Fibroblast of lung (primary cell): ENCODE measurements at regions not wholly inside any gene's neighbourhood (a gene's known extent, or its start where the extent isn't known, plus 50 kb on each side); places are given as distances from the start of the nearest gene placed in this dataset.
"Not testable (repeated sequence)": the region's sequence is repeated elsewhere in the genome, so short reads cannot be mapped to it uniquely, and the experiment has no call there.

Experiments
- EZH2 ChIP-seq: IDR thresholded peaks from 2 replicates; pipeline ENCODE4 v1.5.1; 2012; ENCODE audit warnings: low read length, control low read depth, mild to moderate bottlenecking; ENCODE audit errors: missing control alignments
- TF ChIP-seq, protein P1 (sequence below), 2 donors: IDR thresholded peaks in 1 of 2; conservative IDR thresholded peaks in 1 of 2; 1 replicate in 1 of 2; 2 replicates in 1 of 2; pipeline ENCODE4 v1.5.1; 2011 to 2012; ENCODE audit warnings: low read length in 2 of 2, control low read depth in 1 of 2, inconsistent platforms in 1 of 2, low read depth in 1 of 2, mild to moderate bottlenecking in 1 of 2

DNA sequence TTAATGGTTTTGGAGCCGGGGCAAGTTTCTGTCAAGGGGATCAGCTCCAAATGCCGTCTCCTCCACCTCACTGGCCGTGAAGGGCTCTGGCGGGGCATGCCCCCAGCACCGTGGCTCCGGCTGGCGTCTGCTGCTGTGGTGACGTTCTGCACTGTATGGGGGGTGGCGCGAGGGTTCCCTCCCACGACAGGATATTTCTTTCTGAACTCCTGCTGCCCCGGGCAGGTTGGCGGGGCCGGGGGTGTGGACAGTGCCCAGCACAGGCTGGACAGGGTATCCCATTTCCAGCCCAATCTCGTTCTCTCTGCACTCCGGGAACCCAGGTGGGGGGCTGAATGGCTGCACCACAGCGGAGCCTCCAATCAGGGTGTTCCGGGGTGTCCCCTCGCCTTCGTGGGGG is 201.6 kb downstream of the BANP start:
- TF ChIP-seq, protein P1, sequence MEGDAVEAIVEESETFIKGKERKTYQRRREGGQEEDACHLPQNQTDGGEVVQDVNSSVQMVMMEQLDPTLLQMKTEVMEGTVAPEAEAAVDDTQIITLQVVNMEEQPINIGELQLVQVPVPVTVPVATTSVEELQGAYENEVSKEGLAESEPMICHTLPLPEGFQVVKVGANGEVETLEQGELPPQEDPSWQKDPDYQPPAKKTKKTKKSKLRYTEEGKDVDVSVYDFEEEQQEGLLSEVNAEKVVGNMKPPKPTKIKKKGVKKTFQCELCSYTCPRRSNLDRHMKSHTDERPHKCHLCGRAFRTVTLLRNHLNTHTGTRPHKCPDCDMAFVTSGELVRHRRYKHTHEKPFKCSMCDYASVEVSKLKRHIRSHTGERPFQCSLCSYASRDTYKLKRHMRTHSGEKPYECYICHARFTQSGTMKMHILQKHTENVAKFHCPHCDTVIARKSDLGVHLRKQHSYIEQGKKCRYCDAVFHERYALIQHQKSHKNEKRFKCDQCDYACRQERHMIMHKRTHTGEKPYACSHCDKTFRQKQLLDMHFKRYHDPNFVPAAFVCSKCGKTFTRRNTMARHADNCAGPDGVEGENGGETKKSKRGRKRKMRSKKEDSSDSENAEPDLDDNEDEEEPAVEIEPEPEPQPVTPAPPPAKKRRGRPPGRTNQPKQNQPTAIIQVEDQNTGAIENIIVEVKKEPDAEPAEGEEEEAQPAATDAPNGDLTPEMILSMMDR (conservative IDR thresholded peaks at IDR 0.05 in 1 of 2, IDR thresholded peaks at IDR 0.05 in 1 of 2; ENCODE audit: low read depth in 1 of 2, low read length in 2 of 2), result not testable (repeated sequence)
- not testable (repeated sequence) for TF ChIP-seq EZH2
